Activated B cell treated with CpG ODN at 0.5 μM for 24 hours (primary cell): ENCODE measurements at regions not wholly inside any gene's neighbourhood (a gene's known extent, or its start where the extent isn't known, plus 50 kb on each side); places are given as distances from the start of the nearest gene placed in this dataset.

Experiments
- ATAC-seq: fragments of 200-7000 bp; cut with Tn5 transposase; one replicate; pipeline ENCODE4 v1.10.0; 2021; ENCODE audit warnings: low read depth, mild to moderate bottlenecking, moderate library complexity
- CTCF ChIA-PET: fragments of 350-600 bp; sonication (Branson Sonifier 250); formaldehyde crosslinking; loops from one replicate; lab custom pipeline; 2021; ENCODE audit warnings: antibody characterized with exemption; lab: Charles Lee
- POLR2A ChIA-PET: fragments of 350-600 bp; sonication (Branson Sonifier 250); formaldehyde crosslinking; loops from one replicate; lab custom pipeline; 2021; ENCODE audit warnings: antibody characterized with exemption; lab: Charles Lee
- DNase-seq: peaks from one replicate; pipeline ENCODE4 v3.0.0; 2022
- H3K27ac Mint-ChIP-seq: one replicate; pipeline ENCODE4 v1.8.0; 2020; ENCODE audit warnings: mixed read lengths
- H3K27me3 Mint-ChIP-seq: one replicate; pipeline ENCODE4 v1.8.0; 2021; ENCODE audit warnings: mixed read lengths
- H3K36me3 Mint-ChIP-seq: one replicate; pipeline ENCODE4 v1.8.0; 2021; ENCODE audit warnings: low read depth, mixed read lengths
- H3K4me1 Mint-ChIP-seq: one replicate; pipeline ENCODE4 v1.8.0; 2021; ENCODE audit warnings: mixed read lengths
- H3K4me3 Mint-ChIP-seq: one replicate; pipeline ENCODE4 v1.8.0; 2020; ENCODE audit warnings: mild to moderate bottlenecking, mixed read lengths
- H3K9me3 Mint-ChIP-seq: one replicate; pipeline ENCODE4 v1.8.0; 2020; ENCODE audit warnings: mixed read lengths
- CTCF ChIP-seq: fragments of 200-600 bp; IDR thresholded peaks from one replicate; pipeline ENCODE4 v1.8.0; 2022; ENCODE audit warnings: antibody characterized with exemption, mild to moderate bottlenecking
- intact Hi-C: fragments of 100-400 bp; cut with micrococcal nuclease; formaldehyde crosslinking; loops from one replicate; pipeline ENCODE4 v1.15.1; 2024

GRCh38 chr6:6860863-6861262 is 246.9 kb upstream of the RREB1 start:
- Mint-ChIP-seq H3K9me3 (no peaks in the 10 kb centered on the region), H3K36me3 (no peaks in the 10 kb centered on the region), H3K4me1 (peaks cover 31% of the 10 kb centered on the region), H3K27ac (no peak overlapping the region), H3K4me3 (no peak overlapping the region), H3K27me3 (peaks cover 2% of the 10 kb centered on the region)
- ChIA-PET CTCF (no interaction called here), POLR2A (no interaction called here)
- DNase-seq (no peak), ATAC-seq (no peak)
- intact Hi-C loops = no loop called here
- no peak for TF ChIP-seq CTCF

- POLR2A ChIA-PET = interaction anchor here (0.7 kb wide), 2 partner anchors 255 to 469 kb away, joined by 4 to 9 read pairs; no protein-coding TSS in a partner anchor
- H3K36me3 Mint-ChIP-seq = no peaks in the 10 kb centered on the region
Observed at GRCh38 chr6:6861351-6861894, 246.3 kb upstream of the RREB1 start.

GRCh38 chr6:6861995-6862394 is 245.8 kb upstream of the RREB1 start:
- TF ChIP-seq CTCF = no peak
- no peaks in the 10 kb centered on the region for H3K36me3 Mint-ChIP-seq
- H3K27ac Mint-ChIP-seq = no peak overlapping the region
- H3K4me1 Mint-ChIP-seq = peaks cover 20% of the 10 kb centered on the region
- intact Hi-C loops = no loop called here
- no peaks in the 10 kb centered on the region for H3K9me3 Mint-ChIP-seq
- H3K4me3 Mint-ChIP-seq = no peak overlapping the region
- CTCF ChIA-PET = no interaction called here
- peaks cover 2% of the 10 kb centered on the region for H3K27me3 Mint-ChIP-seq
- POLR2A ChIA-PET = interaction anchor here (0.7 kb wide), 1 partner anchor 469 kb away, joined by 9 read pairs; no protein-coding TSS in a partner anchor
- DNase-seq (no peak), ATAC-seq (no peak)

More at GRCh38 chr6:6861351-6861894, 246.3 kb upstream of the RREB1 start:
- Mint-ChIP-seq H3K27ac (no peak overlapping the region), H3K27me3 (peaks cover 2% of the 10 kb centered on the region), H3K4me3 (no peak overlapping the region), H3K9me3 (no peaks in the 10 kb centered on the region), H3K4me1 (peaks cover 26% of the 10 kb centered on the region)
- TF ChIP-seq CTCF = no peak
- CTCF ChIA-PET = no interaction called here
- ATAC-seq (no peak), DNase-seq (no peak)
- intact Hi-C loops = no loop called here

GRCh38 chr6:6863970-6864639 is 243.7 kb upstream of the RREB1 start:
- DNase-seq = no peak
- Mint-ChIP-seq H3K27ac (no peak overlapping the region), H3K4me3 (no peak overlapping the region), H3K9me3 (no peaks in the 10 kb centered on the region), H3K36me3 (no peaks in the 10 kb centered on the region), H3K4me1 (peaks cover 2% of the 10 kb centered on the region), H3K27me3 (peaks cover 2% of the 10 kb centered on the region)
- CTCF ChIA-PET = no interaction called here
- no peak for ATAC-seq
- intact Hi-C loops = no loop called here
- no peak for TF ChIP-seq CTCF
- POLR2A ChIA-PET = interaction anchor here (0.6 kb wide), 1 partner anchor 267 kb away, joined by 5 read pairs; no protein-coding TSS in a partner anchor

- DNase-seq (no peak), ATAC-seq (no peak)
- peaks cover 2% of the 10 kb centered on the region for H3K27me3 Mint-ChIP-seq
- H3K4me3 Mint-ChIP-seq = no peak overlapping the region
- ChIA-PET CTCF (no interaction called here), POLR2A (no interaction called here)
- TF ChIP-seq CTCF = no peak
- H3K36me3 Mint-ChIP-seq = no peaks in the 10 kb centered on the region
- H3K27ac Mint-ChIP-seq = no peak overlapping the region
- H3K4me1 Mint-ChIP-seq = no peaks in the 10 kb centered on the region
- H3K9me3 Mint-ChIP-seq = no peaks in the 10 kb centered on the region
- intact Hi-C loops = no loop called here
Observed at GRCh38 chr6:6865611-6866010, 242.2 kb upstream of the RREB1 start.
